H54 (cell line): ENCODE measurements at regions not wholly inside any gene's neighbourhood (a gene's known extent, or its start where the extent isn't known, plus 50 kb on each side); places are given as distances from the start of the nearest gene placed in this dataset.

ENCODE experiments used
- DNase-seq: peaks from one replicate; pipeline ENCODE4 v3.0.0; 2011; ENCODE audit warnings: low spot score, mixed read lengths; ENCODE audit not compliant: insufficient read length
- FAIRE-seq: peaks from 3 replicates; lab custom pipeline; 2011; peaks lifted over from hg19 to GRCh38; lab: Jason Lieb, UNC
- POLR2A ChIP-seq: IDR thresholded peaks from 2 replicates; pipeline ENCODE4 v1.6.1; 2011; ENCODE audit warnings: low read depth, mild to moderate bottlenecking, low read length

GRCh38 chr13:107331359-107331758 is 763.4 kb upstream of the ARGLU1 start:
- FAIRE-seq (peak; percentile 84), DNase-seq (no peak)
- TF ChIP-seq POLR2A, result no peak

DNA sequence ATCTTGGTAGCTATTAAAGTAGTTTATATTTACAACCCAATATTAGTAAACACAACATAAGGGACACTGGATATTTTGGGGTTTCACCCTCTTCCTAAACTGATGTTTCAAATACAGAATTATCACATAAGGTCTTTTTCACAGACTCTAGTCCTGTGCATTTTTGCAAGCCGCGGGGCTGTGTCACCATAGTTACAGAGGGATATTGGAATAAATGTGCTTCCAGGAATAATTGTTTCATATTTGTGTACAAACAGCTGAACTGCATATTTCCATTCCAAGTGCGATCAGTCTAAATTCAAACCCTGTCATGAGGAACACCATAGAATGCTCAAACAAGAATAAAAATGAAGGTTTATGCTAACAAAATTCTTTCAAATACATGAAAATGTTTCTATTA is 762.5 kb upstream of the ARGLU1 start:
- DNase-seq, result no peak
- FAIRE-seq, result peak; percentile 11
- TF ChIP-seq POLR2A, result no peak

- DNase-seq (no peak), FAIRE-seq (peak; percentile 89)
- no peak for TF ChIP-seq POLR2A
Measured at GRCh38 chr13:107329991-107330390, 762.1 kb upstream of the ARGLU1 start.

GRCh38 chr13:107324416-107325204 is 756.7 kb upstream of the ARGLU1 start:
- peak; percentile 92 for FAIRE-seq
- TF ChIP-seq POLR2A, result no peak
- no peak for DNase-seq

DNA sequence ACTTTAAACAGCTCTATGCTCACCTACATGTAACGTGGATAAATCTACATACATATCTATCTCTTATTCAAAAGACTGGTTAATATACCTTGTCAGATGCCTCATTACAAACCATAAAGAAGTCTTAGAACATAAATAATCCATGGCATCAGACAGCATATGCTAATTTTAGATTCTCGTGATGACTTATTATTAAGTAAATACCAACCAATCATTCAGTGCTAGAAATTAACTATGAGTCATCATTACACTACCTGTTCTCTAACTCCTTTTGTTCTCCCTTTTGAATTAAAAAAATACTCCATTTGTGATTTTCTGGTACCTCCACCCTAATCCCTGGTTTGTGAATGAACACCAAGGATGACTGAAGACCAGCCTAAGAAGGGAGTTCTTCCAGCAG is 754.3 kb upstream of the ARGLU1 start:
- DNase-seq, result no peak
- no peak for FAIRE-seq
- no peak for TF ChIP-seq POLR2A

- no peak for DNase-seq
- TF ChIP-seq POLR2A, result no peak
- FAIRE-seq, result no peak
Measured at GRCh38 chr13:107305178-107305577, 737.2 kb upstream of the ARGLU1 start.

DNA sequence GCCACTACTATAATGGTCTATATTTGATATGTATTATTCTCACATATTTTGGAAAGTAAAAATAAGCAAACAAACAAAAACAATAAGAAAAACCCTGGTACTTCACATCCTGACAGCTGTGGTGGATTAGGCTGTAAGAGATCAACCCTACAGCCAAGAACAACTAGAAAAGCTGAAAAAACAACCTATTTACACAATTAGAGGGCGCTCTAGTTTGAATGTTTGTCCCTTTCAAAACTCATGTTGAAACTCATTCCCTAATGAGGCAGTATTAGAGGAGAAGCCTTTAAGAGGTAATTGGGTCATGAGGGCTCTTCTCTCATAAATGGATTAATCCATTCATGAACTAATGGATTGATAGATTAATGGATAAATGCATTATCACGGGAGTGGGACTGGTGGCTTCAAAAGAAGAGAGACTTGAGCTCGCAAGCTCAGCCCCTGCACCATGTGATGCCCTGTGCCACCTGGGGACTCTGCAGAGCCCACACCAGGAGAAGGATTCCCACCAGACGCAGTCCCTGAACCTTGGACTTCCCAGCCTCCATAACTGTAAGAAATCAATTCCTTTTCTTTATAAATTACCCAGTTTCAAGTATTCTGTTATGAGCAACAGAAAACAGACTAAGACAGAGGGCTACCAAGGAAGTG is 733.9 kb upstream of the ARGLU1 start:
- peak; percentile 96 for FAIRE-seq
- DNase-seq, result no peak
- no peak for TF ChIP-seq POLR2A

DNA sequence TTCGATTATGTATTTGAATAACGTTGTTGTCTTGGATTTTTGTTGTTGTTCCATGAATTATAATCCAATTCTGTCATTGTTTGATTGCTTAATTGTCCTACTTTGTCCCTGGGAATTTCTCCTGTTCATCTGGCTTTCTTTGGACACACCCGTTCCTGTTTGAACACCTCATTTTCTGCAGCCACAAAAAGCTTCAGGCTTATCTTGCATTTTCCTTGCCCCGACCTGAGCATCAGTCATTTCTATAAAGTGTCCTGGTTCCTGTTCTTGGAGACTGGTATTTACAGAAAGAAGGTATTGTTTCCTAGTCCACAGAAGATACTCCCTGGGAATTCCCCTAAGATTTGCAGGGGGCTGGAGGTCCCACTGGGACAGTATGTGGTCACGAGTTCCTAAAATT is 731.8 kb upstream of the ARGLU1 start:
- DNase-seq, result no peak
- TF ChIP-seq POLR2A, result no peak
- peak; percentile 96 for FAIRE-seq

GRCh38 chr13:107296804-107297203 is 728.9 kb upstream of the ARGLU1 start:
- FAIRE-seq (peak; percentile 88), DNase-seq (peak; percentile 18)
- no peak for TF ChIP-seq POLR2A

GRCh38 chr13:107295416-107296140 is 727.6 kb upstream of the ARGLU1 start:
- DNase-seq (no peak), FAIRE-seq (peak; percentile 88)
- no peak for TF ChIP-seq POLR2A

DNA sequence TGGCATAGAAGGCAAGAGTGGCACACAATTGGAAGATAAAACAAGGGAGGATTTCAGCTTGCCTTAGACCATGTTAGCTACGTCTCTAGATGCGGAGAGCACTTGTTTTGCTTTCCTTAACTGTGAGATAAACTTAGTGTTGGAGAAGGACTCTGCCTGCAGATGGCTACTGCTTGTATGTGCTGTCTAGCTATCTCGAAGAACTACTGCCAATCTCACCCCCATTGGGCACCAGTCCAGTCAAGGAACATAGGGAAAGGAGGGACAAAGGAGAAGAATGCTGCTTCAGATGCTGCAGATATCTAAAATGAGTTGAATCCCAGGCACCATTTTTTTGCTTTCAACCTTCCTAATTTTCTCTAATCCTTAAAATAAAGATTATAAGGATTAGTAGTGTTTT is 726.0 kb upstream of the ARGLU1 start:
- no peak for TF ChIP-seq POLR2A
- DNase-seq, result no peak
- no peak for FAIRE-seq

DNA sequence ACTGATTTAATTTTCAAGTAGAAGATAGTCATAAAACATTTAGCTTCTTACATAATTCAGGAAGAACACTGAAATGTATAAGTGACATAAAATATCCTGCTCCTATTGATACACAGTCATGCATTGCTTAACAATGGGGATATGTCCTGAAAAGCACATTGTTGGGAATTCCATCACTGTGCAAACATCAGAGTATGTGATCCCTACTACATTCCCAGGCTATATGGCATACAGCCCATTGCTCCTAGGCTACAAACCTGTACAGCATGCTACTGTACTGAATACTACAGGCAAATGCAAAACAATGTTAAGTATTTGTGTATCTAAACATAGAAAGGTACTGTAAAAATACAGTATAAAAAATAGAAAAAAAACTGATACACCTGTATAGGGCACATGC is 723.9 kb upstream of the ARGLU1 start:
- peak; percentile 81 for FAIRE-seq
- no peak for DNase-seq
- no peak for TF ChIP-seq POLR2A

DNA sequence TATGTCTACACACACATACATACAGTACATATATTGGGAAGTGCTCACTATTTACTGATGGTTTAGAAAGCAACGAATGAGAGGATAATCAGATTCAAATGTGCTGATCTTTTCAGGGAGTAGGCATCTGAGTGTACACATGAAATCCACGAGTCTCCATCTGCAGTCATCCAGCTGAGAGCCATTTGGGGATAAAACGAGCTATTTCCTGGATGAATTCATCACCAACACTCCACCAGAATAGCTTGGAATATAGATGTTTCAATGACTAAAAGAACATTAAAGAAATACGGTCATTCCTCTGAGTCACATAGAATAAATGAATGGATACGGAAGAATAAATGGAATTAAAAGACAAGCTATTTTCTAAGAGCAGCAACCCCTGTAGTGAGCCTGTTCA is 721.6 kb upstream of the ARGLU1 start:
- FAIRE-seq (no peak), DNase-seq (no peak)
- no peak for TF ChIP-seq POLR2A

DNA sequence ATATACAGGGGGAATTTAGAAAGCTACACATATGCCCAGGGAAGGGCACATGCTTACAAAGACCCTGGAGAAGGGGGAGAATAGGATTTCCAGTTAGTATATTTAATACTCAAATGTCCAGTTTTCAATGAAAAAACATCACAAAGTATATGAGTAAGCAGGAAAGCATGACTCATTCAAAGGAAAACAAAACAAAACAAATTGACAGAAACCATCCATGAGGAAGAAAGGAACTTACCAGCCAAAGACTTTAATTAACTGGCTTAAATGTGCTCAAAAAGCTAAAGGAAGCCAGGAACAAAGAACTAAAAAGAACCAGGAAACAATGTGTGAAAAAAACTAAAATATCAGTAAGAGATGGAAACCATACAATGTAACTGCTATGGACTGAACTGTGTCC is 716.2 kb upstream of the ARGLU1 start:
- FAIRE-seq, result peak; percentile 95
- no peak for DNase-seq
- no peak for TF ChIP-seq POLR2A
